Calu3 (cell line): ENCODE measurements at regions not wholly inside any gene's neighbourhood (a gene's known extent, or its start where the extent isn't known, plus 50 kb on each side); places are given as distances from the start of the nearest gene placed in this dataset.
"Not testable (repeated sequence)": the region's sequence is repeated elsewhere in the genome, so short reads cannot be mapped to it uniquely, and the experiment has no call there.

Experiments
- BruUV-seq: library from RNA; stranded (reverse); fragments of 400-500 nt; replicated peaks from 2 replicates; lab custom pipeline; 2021; lab: Mats Ljungman, UMichigan
- CTCF ChIA-PET: fragments of 300-600 bp; sonication (Branson Sonifier 250); formaldehyde crosslinking; loops from one replicate; lab custom pipeline; 2022; ENCODE audit warnings: antibody characterized with exemption; lab: Charles Lee
- DNase-seq: peaks from one replicate; pipeline ENCODE4 v3.0.0; 2022
- H3K27ac Mint-ChIP-seq: one replicate; pipeline ENCODE4 v1.8.0; 2022; ENCODE audit warnings: mixed read lengths; ENCODE audit not compliant: unreplicated experiment
- H3K27me3 Mint-ChIP-seq: one replicate; pipeline ENCODE4 v1.8.0; 2022; ENCODE audit warnings: mixed read lengths; ENCODE audit not compliant: unreplicated experiment
- H3K36me3 Mint-ChIP-seq: one replicate; pipeline ENCODE4 v1.8.0; 2022; ENCODE audit warnings: mild to moderate bottlenecking, moderate library complexity, mixed read lengths; ENCODE audit not compliant: insufficient read depth, unreplicated experiment
- H3K4me1 Mint-ChIP-seq: one replicate; pipeline ENCODE4 v1.8.0; 2022; ENCODE audit warnings: mild to moderate bottlenecking, low read depth, mixed read lengths; ENCODE audit not compliant: unreplicated experiment
- H3K4me3 Mint-ChIP-seq: one replicate; pipeline ENCODE4 v1.8.0; 2022; ENCODE audit warnings: mild to moderate bottlenecking, low read depth, moderate library complexity, mixed read lengths; ENCODE audit not compliant: unreplicated experiment
- H3K9me3 Mint-ChIP-seq: one replicate; pipeline ENCODE4 v1.8.0; 2022; ENCODE audit warnings: low read depth, mixed read lengths; ENCODE audit not compliant: unreplicated experiment
- intact Hi-C: fragments of 100-400 bp; cut with micrococcal nuclease; formaldehyde crosslinking; loops from one replicate; pipeline ENCODE4 v1.10.0; 2022; ENCODE audit not compliant: unreplicated experiment
- TF ChIP-seq, protein P1 (sequence below): fragments of 200-600 bp; IDR thresholded peaks from one replicate; pipeline ENCODE4 v1.8.0; 2022; ENCODE audit warnings: antibody characterized with exemption; ENCODE audit not compliant: unreplicated experiment

DNA sequence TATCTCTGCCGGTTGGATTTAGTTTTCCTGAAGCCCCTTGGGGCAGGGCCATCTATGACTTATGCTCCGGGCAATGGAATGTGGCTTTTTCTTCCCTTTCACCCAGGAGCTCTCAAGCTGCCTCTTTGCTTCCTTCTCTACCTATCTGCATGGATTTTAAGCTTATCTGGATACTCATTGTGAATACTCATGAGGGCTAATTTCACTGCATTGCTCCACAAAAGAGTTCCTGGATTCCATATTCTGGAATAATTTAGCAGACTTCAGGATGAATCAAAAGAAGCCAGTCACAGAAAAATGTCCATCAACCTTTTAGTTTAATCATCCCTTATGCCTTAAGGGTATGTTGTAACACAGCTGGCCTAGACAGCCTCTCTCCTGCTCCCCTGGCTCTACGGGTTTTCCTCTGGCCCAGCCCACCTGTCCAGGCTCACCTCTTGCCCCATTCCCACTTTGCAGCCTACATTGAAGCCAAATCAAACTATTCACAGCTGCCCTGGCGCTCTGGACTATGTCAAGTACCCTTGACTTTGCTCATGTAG is 122.8 kb upstream of the RMDN2 start:
- Mint-ChIP-seq H3K9me3 (no peaks in the 10 kb centered on the region), H3K4me3 (peak overlapping the region; percentile 6), H3K4me1 (peaks cover 30% of the 10 kb centered on the region), H3K27me3 (no peaks in the 10 kb centered on the region), H3K36me3 (no peaks in the 10 kb centered on the region), H3K27ac (peak overlapping the region; percentile 34)
- CTCF ChIA-PET = interaction anchor here (0.6 to 0.8 kb wide), 2 partner anchors 30 to 274 kb away, joined by 3 read pairs; no protein-coding TSS in a partner anchor
- intact Hi-C loops = loop anchor here (1.0 kb wide), 1 partner anchor 26 kb away; no protein-coding TSS in a partner anchor
- TF ChIP-seq, protein P1, sequence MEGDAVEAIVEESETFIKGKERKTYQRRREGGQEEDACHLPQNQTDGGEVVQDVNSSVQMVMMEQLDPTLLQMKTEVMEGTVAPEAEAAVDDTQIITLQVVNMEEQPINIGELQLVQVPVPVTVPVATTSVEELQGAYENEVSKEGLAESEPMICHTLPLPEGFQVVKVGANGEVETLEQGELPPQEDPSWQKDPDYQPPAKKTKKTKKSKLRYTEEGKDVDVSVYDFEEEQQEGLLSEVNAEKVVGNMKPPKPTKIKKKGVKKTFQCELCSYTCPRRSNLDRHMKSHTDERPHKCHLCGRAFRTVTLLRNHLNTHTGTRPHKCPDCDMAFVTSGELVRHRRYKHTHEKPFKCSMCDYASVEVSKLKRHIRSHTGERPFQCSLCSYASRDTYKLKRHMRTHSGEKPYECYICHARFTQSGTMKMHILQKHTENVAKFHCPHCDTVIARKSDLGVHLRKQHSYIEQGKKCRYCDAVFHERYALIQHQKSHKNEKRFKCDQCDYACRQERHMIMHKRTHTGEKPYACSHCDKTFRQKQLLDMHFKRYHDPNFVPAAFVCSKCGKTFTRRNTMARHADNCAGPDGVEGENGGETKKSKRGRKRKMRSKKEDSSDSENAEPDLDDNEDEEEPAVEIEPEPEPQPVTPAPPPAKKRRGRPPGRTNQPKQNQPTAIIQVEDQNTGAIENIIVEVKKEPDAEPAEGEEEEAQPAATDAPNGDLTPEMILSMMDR = no peak
- DNase-seq = peak; percentile 44
- no TSS peak for BruUV-seq

DNA sequence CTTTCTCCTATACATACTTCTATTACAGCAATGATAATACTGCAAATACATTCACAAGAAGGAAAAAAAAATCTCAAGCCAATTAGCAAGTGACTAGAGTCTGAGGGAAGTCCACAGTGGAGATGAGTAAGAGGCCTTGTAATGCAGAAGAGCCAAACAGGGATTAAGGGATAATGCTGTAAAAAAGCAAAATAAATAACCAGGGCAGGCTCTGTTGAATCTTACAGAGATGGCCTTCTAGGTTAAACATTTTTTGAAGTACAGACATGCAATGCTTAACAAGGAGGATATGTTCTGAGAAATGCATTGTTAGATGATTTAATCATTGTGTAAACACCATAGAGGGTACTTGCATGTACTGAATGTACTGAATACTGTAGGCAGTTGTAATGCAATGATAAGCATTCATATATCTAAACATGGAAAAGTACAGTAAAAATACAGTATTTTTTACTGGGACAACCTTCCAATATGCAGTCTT is 122.1 kb upstream of the RMDN2 start:
- H3K27me3 Mint-ChIP-seq = no peaks in the 10 kb centered on the region
- peak overlapping the region; percentile 34 for H3K27ac Mint-ChIP-seq
- BruUV-seq = no TSS peak
- intact Hi-C loops = loop anchor here (1.0 kb wide), 1 partner anchor 27 kb away; no protein-coding TSS in a partner anchor
- TF ChIP-seq, protein P1 = no peak
- DNase-seq = no peak
- H3K4me3 Mint-ChIP-seq = peak overlapping the region; percentile 6
- H3K36me3 Mint-ChIP-seq = no peaks in the 10 kb centered on the region
- CTCF ChIA-PET = interaction anchor here (0.6 to 0.8 kb wide), 2 partner anchors 29 to 274 kb away, joined by 3 read pairs; no protein-coding TSS in a partner anchor
- H3K4me1 Mint-ChIP-seq = peaks cover 30% of the 10 kb centered on the region
- H3K9me3 Mint-ChIP-seq = no peaks in the 10 kb centered on the region

DNA sequence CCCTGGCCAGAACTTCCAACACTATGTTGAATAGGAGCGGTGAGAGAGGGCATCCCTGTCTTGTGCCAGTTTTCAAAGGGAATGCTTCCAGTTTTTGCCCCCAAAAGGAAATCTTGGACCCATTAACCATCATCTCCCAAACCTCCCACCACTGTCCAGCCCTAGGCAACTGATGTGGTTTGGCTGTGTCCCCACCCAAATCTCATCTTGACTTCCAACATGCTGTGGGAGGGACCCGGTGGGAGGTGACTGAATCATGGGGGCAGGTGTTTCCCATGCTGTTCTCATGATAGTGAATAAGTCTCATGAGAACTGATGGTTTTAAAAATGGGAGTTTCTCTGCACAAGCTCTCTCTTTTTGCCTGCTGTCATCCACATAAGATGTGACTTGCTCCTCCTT is 119.1 kb upstream of the RMDN2 start:
- CTCF ChIA-PET, intact Hi-C loops, H3K4me3 Mint-ChIP-seq, H3K9me3 Mint-ChIP-seq, BruUV-seq, H3K27me3 Mint-ChIP-seq, H3K36me3 Mint-ChIP-seq, DNase-seq, H3K27ac Mint-ChIP-seq: not testable (repeated sequence)
- peaks cover 30% of the 10 kb centered on the region for H3K4me1 Mint-ChIP-seq

DNA sequence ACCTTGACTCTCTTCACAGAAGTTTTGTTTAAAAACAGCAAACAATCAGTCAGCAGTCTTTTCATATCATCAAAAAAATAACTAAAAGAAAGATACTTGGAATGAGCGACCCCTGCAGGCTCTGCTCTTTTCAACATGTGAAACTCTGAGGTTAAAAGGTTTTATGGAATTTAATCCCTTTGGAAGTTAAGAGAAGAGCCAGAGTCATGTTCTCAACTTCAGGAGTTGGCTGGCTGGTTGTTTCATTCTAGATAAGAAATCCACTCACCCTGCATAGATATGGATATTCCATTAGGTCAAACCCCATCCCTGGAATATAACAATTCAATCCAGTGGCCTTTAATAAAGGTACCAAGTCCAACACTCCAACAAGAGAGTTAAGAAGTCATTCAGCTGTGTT is 115.6 kb upstream of the RMDN2 start:
- no peaks in the 10 kb centered on the region for H3K4me1 Mint-ChIP-seq
- H3K27me3 Mint-ChIP-seq = no peaks in the 10 kb centered on the region
- peak; percentile 38 for DNase-seq
- no peak overlapping the region for H3K4me3 Mint-ChIP-seq
- H3K36me3 Mint-ChIP-seq = no peaks in the 10 kb centered on the region
- TF ChIP-seq, protein P1 = peak; percentile 46
- intact Hi-C loops = no loop called here
- BruUV-seq = no TSS peak
- CTCF ChIA-PET = interaction anchor here (1.0 kb wide), 1 partner anchor 395 kb away, joined by 4 read pairs; no protein-coding TSS in a partner anchor
- no peak overlapping the region for H3K27ac Mint-ChIP-seq
- peaks cover 3% of the 10 kb centered on the region for H3K9me3 Mint-ChIP-seq
